ENCODE measurements at regions not wholly inside any gene's neighbourhood (a gene's known extent, or its start where the extent isn't known, plus 50 kb on each side); places are given as distances from the start of the nearest gene placed in this dataset.

DNA sequence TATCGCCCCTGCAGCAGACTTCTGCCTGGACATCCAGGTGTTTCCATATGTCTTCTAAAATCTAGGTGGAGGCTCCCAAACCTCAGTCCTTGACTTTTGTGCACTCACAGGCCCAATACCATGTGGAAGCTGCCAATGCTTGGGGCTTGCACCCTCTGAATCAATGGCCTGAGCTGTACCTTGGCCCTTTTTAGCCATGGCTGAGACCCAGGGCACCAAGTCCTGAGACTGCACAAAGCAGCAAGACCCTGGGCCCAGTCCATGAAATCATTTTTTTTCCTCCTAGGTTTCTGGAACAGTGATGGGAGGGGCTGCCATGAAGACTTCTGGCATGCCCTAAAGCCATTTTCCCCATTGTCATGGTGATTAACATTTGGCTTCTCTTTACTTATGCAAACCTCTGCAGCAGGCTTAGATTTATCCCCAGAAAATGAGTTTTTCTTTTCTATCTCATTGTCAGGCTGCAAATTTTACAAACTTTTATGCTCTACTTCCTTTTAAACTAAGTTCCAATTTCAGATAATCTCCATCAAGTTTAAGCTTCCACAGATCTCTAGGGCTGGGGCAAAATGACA lies 1445.8 kb upstream of the FLRT2 start:
- H3K36me3 ChIP-seq (replicated peaks; ENCODE audit: insufficient read depth, low read depth), result no peaks in the 10 kb centered on the region
- H3K27me3 ChIP-seq, result no peaks in the 10 kb centered on the region
- 100% methylated on average over 1 of the region's 1 CpG for WGBS (ENCODE audit: low lambda C conversion rate, missing lambda C conversion rate)
- H3K4me3 ChIP-seq, result no peak overlapping the region
- H3K79me2 ChIP-seq, result no peaks in the 10 kb centered on the region
- no peak for DNase-seq (ENCODE audit: low spot score)
- no peaks in the 10 kb centered on the region for H3K4me1 ChIP-seq (ENCODE audit: insufficient read depth)
- H3K4me2 ChIP-seq, result no peak overlapping the region
- H3K9me3 ChIP-seq (ENCODE audit: low read depth), result no peaks in the 10 kb centered on the region
- no peaks in the 10 kb centered on the region for H4K20me1 ChIP-seq (ENCODE audit: insufficient read depth, poor library complexity, severe bottlenecking)
- H3K9me2 ChIP-seq (replicated peaks; ENCODE audit: insufficient read depth), result no peaks in the 10 kb centered on the region
- no peak overlapping the region for H2AFZ ChIP-seq
- TF ChIP-seq EZH2 (IDR thresholded peaks at IDR 0.05; ENCODE audit: borderline replicate concordance) (no peak), EZH2phosphoT487 (IDR thresholded peaks at IDR 0.05; ENCODE audit: low read depth, severe bottlenecking, unreplicated experiment) (no peak)
- TF ChIP-seq, protein P1, sequence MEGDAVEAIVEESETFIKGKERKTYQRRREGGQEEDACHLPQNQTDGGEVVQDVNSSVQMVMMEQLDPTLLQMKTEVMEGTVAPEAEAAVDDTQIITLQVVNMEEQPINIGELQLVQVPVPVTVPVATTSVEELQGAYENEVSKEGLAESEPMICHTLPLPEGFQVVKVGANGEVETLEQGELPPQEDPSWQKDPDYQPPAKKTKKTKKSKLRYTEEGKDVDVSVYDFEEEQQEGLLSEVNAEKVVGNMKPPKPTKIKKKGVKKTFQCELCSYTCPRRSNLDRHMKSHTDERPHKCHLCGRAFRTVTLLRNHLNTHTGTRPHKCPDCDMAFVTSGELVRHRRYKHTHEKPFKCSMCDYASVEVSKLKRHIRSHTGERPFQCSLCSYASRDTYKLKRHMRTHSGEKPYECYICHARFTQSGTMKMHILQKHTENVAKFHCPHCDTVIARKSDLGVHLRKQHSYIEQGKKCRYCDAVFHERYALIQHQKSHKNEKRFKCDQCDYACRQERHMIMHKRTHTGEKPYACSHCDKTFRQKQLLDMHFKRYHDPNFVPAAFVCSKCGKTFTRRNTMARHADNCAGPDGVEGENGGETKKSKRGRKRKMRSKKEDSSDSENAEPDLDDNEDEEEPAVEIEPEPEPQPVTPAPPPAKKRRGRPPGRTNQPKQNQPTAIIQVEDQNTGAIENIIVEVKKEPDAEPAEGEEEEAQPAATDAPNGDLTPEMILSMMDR (IDR thresholded peaks at IDR 0.05; ENCODE audit: poor library complexity), result no peak
- H3K27ac ChIP-seq, result no peak overlapping the region

DNA sequence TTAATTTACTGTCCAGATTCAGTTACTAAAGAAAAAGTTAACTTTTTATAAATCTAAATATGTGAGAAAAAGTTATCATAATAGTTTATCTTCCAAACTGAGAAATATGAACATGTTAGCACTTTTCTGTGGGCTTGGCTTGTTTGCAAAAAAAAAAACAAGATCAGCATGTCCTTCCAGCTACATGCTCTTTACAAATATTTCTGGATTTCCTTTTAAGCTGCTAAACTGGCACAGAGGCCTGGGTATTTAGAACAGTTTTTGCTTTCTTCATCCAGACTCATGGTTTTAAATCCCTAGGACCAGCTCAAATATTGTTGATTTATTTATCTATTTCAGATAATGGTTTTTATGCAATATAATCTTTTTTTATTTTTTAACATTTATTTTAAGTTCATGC lies 1444.5 kb upstream of the FLRT2 start:
- no peak overlapping the region for H3K4me2 ChIP-seq
- no peaks in the 10 kb centered on the region for H3K79me2 ChIP-seq
- H3K9me2 ChIP-seq (replicated peaks; ENCODE audit: insufficient read depth), result no peaks in the 10 kb centered on the region
- no peaks in the 10 kb centered on the region for H3K9me3 ChIP-seq (ENCODE audit: low read depth)
- no peak overlapping the region for H2AFZ ChIP-seq
- no peak for DNase-seq (ENCODE audit: low spot score)
- H3K36me3 ChIP-seq (replicated peaks; ENCODE audit: insufficient read depth, low read depth), result no peaks in the 10 kb centered on the region
- H3K4me3 ChIP-seq, result no peak overlapping the region
- no peaks in the 10 kb centered on the region for H3K4me1 ChIP-seq (ENCODE audit: insufficient read depth)
- H4K20me1 ChIP-seq (ENCODE audit: insufficient read depth, poor library complexity, severe bottlenecking), result no peaks in the 10 kb centered on the region
- TF ChIP-seq, protein P1 (IDR thresholded peaks at IDR 0.05; ENCODE audit: poor library complexity), result no peak
- TF ChIP-seq EZH2phosphoT487 (IDR thresholded peaks at IDR 0.05; ENCODE audit: low read depth, severe bottlenecking, unreplicated experiment) (no peak), EZH2 (IDR thresholded peaks at IDR 0.05; ENCODE audit: borderline replicate concordance) (no peak)
- no peaks in the 10 kb centered on the region for H3K27me3 ChIP-seq
- no peak overlapping the region for H3K27ac ChIP-seq

DNA sequence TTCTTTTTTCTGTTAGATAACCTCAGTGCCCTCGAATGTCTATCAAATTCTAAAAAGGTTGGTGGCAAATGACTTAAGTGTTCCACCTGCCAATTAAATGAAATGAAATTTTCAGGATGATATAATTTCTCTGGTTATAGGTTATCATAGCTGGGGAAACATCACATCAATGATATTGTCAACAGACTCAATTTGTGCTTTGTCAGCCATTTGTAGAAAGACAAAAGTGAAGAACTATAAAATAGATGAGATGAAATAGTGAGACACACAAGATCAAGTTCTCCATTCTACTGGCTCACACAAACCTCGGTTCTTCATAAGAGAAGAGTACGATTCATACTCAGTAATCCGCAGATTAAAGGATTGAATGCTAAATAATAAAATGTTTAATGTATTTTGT lies 1443.2 kb upstream of the FLRT2 start:
- H3K36me3 ChIP-seq (replicated peaks; ENCODE audit: insufficient read depth, low read depth), result no peaks in the 10 kb centered on the region
- H3K4me3 ChIP-seq, result no peak overlapping the region
- no peaks in the 10 kb centered on the region for H3K9me2 ChIP-seq (replicated peaks; ENCODE audit: insufficient read depth)
- no peak overlapping the region for H3K4me2 ChIP-seq
- H3K27me3 ChIP-seq, result no peaks in the 10 kb centered on the region
- no peak for DNase-seq (ENCODE audit: low spot score)
- H2AFZ ChIP-seq, result no peak overlapping the region
- 94% methylated on average over 4 of the region's 4 CpGs for WGBS (ENCODE audit: low lambda C conversion rate, missing lambda C conversion rate)
- H3K27ac ChIP-seq, result no peak overlapping the region
- no peaks in the 10 kb centered on the region for H3K79me2 ChIP-seq
- no peaks in the 10 kb centered on the region for H4K20me1 ChIP-seq (ENCODE audit: insufficient read depth, poor library complexity, severe bottlenecking)
- no peaks in the 10 kb centered on the region for H3K4me1 ChIP-seq (ENCODE audit: insufficient read depth)
- TF ChIP-seq, protein P1 (IDR thresholded peaks at IDR 0.05; ENCODE audit: poor library complexity), result no peak
- no peak for TF ChIP-seq EZH2 (IDR thresholded peaks at IDR 0.05; ENCODE audit: borderline replicate concordance)
- TF ChIP-seq EZH2phosphoT487 (IDR thresholded peaks at IDR 0.05; ENCODE audit: low read depth, severe bottlenecking, unreplicated experiment), result no peak
- no peaks in the 10 kb centered on the region for H3K9me3 ChIP-seq (ENCODE audit: low read depth)
